Medulla oblongata (tissue), 1 donor: ENCODE measurements at regions not wholly inside any gene's neighbourhood (a gene's known extent, or its start where the extent isn't known, plus 50 kb on each side); places are given as distances from the start of the nearest gene placed in this dataset.

Experiments
- DNase-seq: peaks from one replicate; pipeline ENCODE4 v3.0.0-alpha.2; 2015; ENCODE audit errors: extremely low spot score

GRCh38 chr6:120248451-120248850 is 898.9 kb upstream of the MAN1A1 start:
- no peak for DNase-seq

GRCh38 chr6:120237221-120237620 is 887.7 kb upstream of the MAN1A1 start:
- no peak for DNase-seq

- DNase-seq = no peak
Measured at GRCh38 chr6:120230008-120230407, 880.4 kb upstream of the MAN1A1 start.

- no peak for DNase-seq
Measured at GRCh38 chr6:120228297-120228696, 878.7 kb upstream of the MAN1A1 start.

GRCh38 chr6:120219339-120219738 is 869.8 kb upstream of the MAN1A1 start:
- no peak for DNase-seq

- DNase-seq = no peak
Measured at GRCh38 chr6:120214088-120214499, 864.5 kb upstream of the MAN1A1 start.

GRCh38 chr6:120211955-120212792 is 862.6 kb upstream of the MAN1A1 start:
- DNase-seq = no peak

- DNase-seq = no peak
Measured at GRCh38 chr6:120202878-120203277, 853.3 kb upstream of the MAN1A1 start.

GRCh38 chr6:120200853-120201252 is 851.3 kb upstream of the MAN1A1 start:
- no peak for DNase-seq

GRCh38 chr6:120198033-120198432 is 848.5 kb upstream of the MAN1A1 start:
- DNase-seq = no peak

GRCh38 chr6:120186080-120186479 is 836.5 kb upstream of the MAN1A1 start:
- DNase-seq = no peak

- DNase-seq = no peak
Measured at GRCh38 chr6:120173250-120173649, 823.7 kb upstream of the MAN1A1 start.

- DNase-seq = no peak
Measured at GRCh38 chr6:120164531-120164930, 815.0 kb upstream of the MAN1A1 start.

- DNase-seq = no peak
Measured at GRCh38 chr6:120157873-120158272, 808.3 kb upstream of the MAN1A1 start.

- no peak for DNase-seq
Measured at GRCh38 chr6:120147071-120147871, 797.7 kb upstream of the MAN1A1 start.

GRCh38 chr6:120141601-120142000 is 792.0 kb upstream of the MAN1A1 start:
- no peak for DNase-seq

GRCh38 chr6:120137492-120137891 is 787.9 kb upstream of the MAN1A1 start:
- no peak for DNase-seq

- DNase-seq = no peak
Measured at GRCh38 chr6:120129228-120129627, 779.7 kb upstream of the MAN1A1 start.

- no peak for DNase-seq
Measured at GRCh38 chr6:120122401-120122800, 772.8 kb upstream of the MAN1A1 start.

- no peak for DNase-seq
Measured at GRCh38 chr6:120116343-120116742, 766.8 kb upstream of the MAN1A1 start.

GRCh38 chr6:120112980-120113379 is 763.4 kb upstream of the MAN1A1 start:
- no peak for DNase-seq

GRCh38 chr6:120111001-120111400 is 761.4 kb upstream of the MAN1A1 start:
- no peak for DNase-seq
